ENCODE measurements at regions not wholly inside any gene's neighbourhood (a gene's known extent, or its start where the extent isn't known, plus 50 kb on each side); places are given as distances from the start of the nearest gene placed in this dataset.

DNA sequence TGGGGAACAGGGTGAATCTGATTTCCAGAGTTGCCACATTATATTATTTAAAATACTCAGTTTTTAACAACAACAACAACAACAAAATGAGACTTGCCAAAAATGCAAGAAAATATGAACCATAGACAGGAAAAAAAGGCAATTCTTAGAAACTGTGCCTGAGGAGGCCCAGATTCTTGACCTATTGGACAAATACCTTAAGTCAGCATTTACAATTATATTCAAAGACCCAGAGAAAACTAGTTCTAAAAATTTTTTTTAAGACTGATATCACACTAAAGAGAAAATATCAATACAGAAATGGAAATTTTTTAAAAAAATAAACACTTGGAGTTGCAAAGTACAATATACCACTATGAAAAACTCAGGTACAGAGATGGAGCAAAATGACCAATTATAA is 152.8 kb upstream of the LYPLAL1 start:
- H4K20me1 ChIP-seq (ENCODE audit: insufficient read depth, low read length): no peaks in the 10 kb centered on the region
- H3K4me3 ChIP-seq (replicated peaks in 1 of 3; ENCODE audit: insufficient read depth in 1 of 3, low read depth in 2 of 3, low read length in 3 of 3): no peak overlapping the region
- intact Hi-C loops (cut with micrococcal nuclease; ENCODE audit: unreplicated experiment) (no loop called here), in situ Hi-C loops (cut with HindIII; ENCODE audit: extremely low pct_ligation_motif_present, low pct_unique_long_range_greater_than_20kb) (no loop called here)
- H2AFZ ChIP-seq (ENCODE audit: low read length): no peak overlapping the region
- H3K36me3 ChIP-seq (replicated peaks in 1 of 2; ENCODE audit: control insufficient read depth in 1 of 2, insufficient read depth in 2 of 2, low read length in 2 of 2): no peaks in the 10 kb centered on the region
- ATAC-seq (no peak), DNase-seq (ENCODE audit: low spot score) (no peak), FAIRE-seq (no peak)
- H3K79me2 ChIP-seq (ENCODE audit: insufficient read depth, low read length): no peaks in the 10 kb centered on the region
- no peak overlapping the region for H3K9ac ChIP-seq (ENCODE audit: insufficient read depth, low read depth, low read length)
- H3K4me2 ChIP-seq (ENCODE audit: low read depth, low read length): no peak overlapping the region
- no peak overlapping the region for H3K27ac ChIP-seq (ENCODE audit: extremely low read length, insufficient read depth, low read length)
- no TSS peak for BruUV-seq (replicated peaks)
- no peaks in the 10 kb centered on the region for H3K4me1 ChIP-seq (ENCODE audit: insufficient read depth, low read length)
- CTCF ChIA-PET (ENCODE audit: low intra/inter-chr PET ratio, low total read pairs): no interaction called here
- POLR2A ChIA-PET: no interaction called here
- TF ChIP-seq MAFF (IDR thresholded peaks at IDR 0.05; ENCODE audit: low read depth, low read length) (peak; percentile 28; the same call in 1 of the 2 replicates), ZNF782 (CRISPR knock-in tag; IDR thresholded peaks at IDR 0.05; ENCODE audit: borderline replicate concordance) (no peak), ZSCAN21 (CRISPR knock-in tag; IDR thresholded peaks at IDR 0.05; ENCODE audit: borderline replicate concordance) (no peak), MAFK (conservative IDR thresholded peaks at IDR 0.05 in 1 of 2, IDR thresholded peaks at IDR 0.05 in 1 of 2; ENCODE audit: low read length in 2 of 2) (peak in 1 of 2 experiments; percentile 73; a peak in 2 of 4 replicates), HOXA3 (CRISPR knock-in tag; IDR thresholded peaks at IDR 0.05) (no peak), MATR3 (CRISPR knock-in tag; IDR thresholded peaks at IDR 0.05) (no peak), PAWR (CRISPR knock-in tag; IDR thresholded peaks at IDR 0.05; ENCODE audit: borderline replicate concordance) (no peak), IRF2 (CRISPR knock-in tag; IDR thresholded peaks at IDR 0.05) (no peak), ONECUT2 (CRISPR knock-in tag; IDR thresholded peaks at IDR 0.05) (no peak)
- TF ChIP-seq, protein P1, sequence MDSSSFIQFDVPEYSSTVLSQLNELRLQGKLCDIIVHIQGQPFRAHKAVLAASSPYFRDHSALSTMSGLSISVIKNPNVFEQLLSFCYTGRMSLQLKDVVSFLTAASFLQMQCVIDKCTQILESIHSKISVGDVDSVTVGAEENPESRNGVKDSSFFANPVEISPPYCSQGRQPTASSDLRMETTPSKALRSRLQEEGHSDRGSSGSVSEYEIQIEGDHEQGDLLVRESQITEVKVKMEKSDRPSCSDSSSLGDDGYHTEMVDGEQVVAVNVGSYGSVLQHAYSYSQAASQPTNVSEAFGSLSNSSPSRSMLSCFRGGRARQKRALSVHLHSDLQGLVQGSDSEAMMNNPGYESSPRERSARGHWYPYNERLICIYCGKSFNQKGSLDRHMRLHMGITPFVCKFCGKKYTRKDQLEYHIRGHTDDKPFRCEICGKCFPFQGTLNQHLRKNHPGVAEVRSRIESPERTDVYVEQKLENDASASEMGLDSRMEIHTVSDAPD (CRISPR knock-in tag; IDR thresholded peaks at IDR 0.05): no peak
- no peaks in the 10 kb centered on the region for H3K9me3 ChIP-seq (ENCODE audit: low read length)
- H3K27me3 ChIP-seq (ENCODE audit: control insufficient read depth in 1 of 2, insufficient read depth in 2 of 2, low read length in 2 of 2): no peaks in the 10 kb centered on the region; a peak in 1 of 5 replicates

Measured in HepG2 (cell line).